ENCODE measurements at regions not wholly inside any gene's neighbourhood (a gene's known extent, or its start where the extent isn't known, plus 50 kb on each side); places are given as distances from the start of the nearest gene placed in this dataset.

DNA sequence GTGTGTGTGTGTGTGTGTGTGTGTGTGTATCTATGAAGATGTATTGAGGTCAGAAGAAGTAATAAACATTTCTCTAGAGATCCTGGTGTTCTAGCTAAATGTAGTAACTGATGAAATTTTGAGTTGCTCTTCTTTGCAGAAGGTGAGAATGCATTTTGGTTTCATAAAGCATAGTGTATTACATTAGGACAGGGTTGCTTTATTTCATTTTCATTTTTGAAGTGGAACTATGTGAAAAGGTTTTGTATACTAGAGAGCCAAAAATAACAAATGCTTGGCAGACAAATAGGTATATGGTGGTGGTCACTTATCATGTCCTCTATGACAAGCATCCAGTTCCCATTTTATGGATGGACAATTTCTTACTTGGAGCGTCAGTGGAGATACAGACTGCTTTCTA is 99.0 kb downstream of the CASP12 start:
- ATAC-seq (ENCODE audit: insufficient read depth, low read depth) (peak; percentile 49), DNase-seq (no peak)
- peak overlapping the region; percentile 66 for H2AFZ ChIP-seq (ENCODE audit: low read depth, low read length)
- H3K4me1 ChIP-seq (ENCODE audit: insufficient read depth, low read length), result peaks cover 35% of the 10 kb centered on the region
- H3K27ac ChIP-seq (ENCODE audit: low read length), result peak overlapping the region; percentile 88
- no peak for TF ChIP-seq EZH2 (IDR thresholded peaks at IDR 0.05; ENCODE audit: borderline replicate concordance, low read depth, low read length, severe bottlenecking)
- TF ChIP-seq, protein P1, sequence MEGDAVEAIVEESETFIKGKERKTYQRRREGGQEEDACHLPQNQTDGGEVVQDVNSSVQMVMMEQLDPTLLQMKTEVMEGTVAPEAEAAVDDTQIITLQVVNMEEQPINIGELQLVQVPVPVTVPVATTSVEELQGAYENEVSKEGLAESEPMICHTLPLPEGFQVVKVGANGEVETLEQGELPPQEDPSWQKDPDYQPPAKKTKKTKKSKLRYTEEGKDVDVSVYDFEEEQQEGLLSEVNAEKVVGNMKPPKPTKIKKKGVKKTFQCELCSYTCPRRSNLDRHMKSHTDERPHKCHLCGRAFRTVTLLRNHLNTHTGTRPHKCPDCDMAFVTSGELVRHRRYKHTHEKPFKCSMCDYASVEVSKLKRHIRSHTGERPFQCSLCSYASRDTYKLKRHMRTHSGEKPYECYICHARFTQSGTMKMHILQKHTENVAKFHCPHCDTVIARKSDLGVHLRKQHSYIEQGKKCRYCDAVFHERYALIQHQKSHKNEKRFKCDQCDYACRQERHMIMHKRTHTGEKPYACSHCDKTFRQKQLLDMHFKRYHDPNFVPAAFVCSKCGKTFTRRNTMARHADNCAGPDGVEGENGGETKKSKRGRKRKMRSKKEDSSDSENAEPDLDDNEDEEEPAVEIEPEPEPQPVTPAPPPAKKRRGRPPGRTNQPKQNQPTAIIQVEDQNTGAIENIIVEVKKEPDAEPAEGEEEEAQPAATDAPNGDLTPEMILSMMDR (IDR thresholded peaks at IDR 0.05; ENCODE audit: borderline replicate concordance, extremely low read depth, low read length, poor library complexity, severe bottlenecking), result no peak
- no peaks in the 10 kb centered on the region for H3K79me2 ChIP-seq (ENCODE audit: insufficient read depth, low read length)
- no peaks in the 10 kb centered on the region for H3K9me3 ChIP-seq (ENCODE audit: insufficient read depth, low read length, severe bottlenecking)
- H3K9ac ChIP-seq (ENCODE audit: low read depth, low read length), result 0 out of 2 replicates have a peak overlapping the region, but pooled peaks have one; percentile 55
- peak overlapping the region in 1 of 2 experiments; percentile 49; a peak in 1 of 4 replicates for H3K4me3 ChIP-seq (ENCODE audit: low read depth in 1 of 2, low read length in 2 of 2)
- H3K36me3 ChIP-seq (ENCODE audit: insufficient read depth, low read length), result no peaks in the 10 kb centered on the region
- H4K20me1 ChIP-seq (ENCODE audit: insufficient read depth, low read length), result no peaks in the 10 kb centered on the region
- no peaks in the 10 kb centered on the region for H3K27me3 ChIP-seq (ENCODE audit: insufficient read depth, low read length, poor library complexity)
- H3K4me2 ChIP-seq (ENCODE audit: insufficient read depth, low read length), result peak overlapping the region; percentile 65

DNA sequence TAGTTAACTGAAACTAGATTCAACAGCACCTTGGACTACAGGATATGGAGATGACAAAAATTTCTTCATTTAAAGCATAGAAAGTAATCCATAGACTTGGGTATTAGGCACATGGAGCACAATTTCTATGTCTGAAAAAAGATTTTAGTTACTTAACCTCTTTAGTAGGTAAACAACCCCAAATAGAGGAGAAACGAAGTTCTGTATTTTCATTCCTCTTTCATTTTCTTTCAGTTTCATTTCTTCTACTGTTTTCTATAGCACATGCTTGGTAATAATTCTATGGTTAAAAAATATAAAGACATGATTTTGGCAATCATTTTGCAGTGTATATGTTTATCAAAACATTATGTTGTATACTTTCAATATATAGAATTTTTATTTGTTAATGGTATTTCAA is 99.5 kb downstream of the CASP12 start:
- Histone ChIP-seq H3K4me3 (ENCODE audit: low read depth in 1 of 2, low read length in 2 of 2) (peak overlapping the region; percentile 4 to 49; a peak in 3 of 4 replicates), H2AFZ (ENCODE audit: low read depth, low read length) (peak overlapping the region; percentile 66), H3K9ac (ENCODE audit: low read depth, low read length) (peak overlapping the region; percentile 55), H3K27me3 (ENCODE audit: insufficient read depth, low read length, poor library complexity) (no peaks in the 10 kb centered on the region), H3K36me3 (ENCODE audit: insufficient read depth, low read length) (no peaks in the 10 kb centered on the region), H3K4me1 (ENCODE audit: insufficient read depth, low read length) (peaks cover 30% of the 10 kb centered on the region), H3K9me3 (ENCODE audit: insufficient read depth, low read length, severe bottlenecking) (no peaks in the 10 kb centered on the region), H3K27ac (ENCODE audit: low read length) (peak overlapping the region; percentile 88), H3K79me2 (ENCODE audit: insufficient read depth, low read length) (no peaks in the 10 kb centered on the region), H4K20me1 (ENCODE audit: insufficient read depth, low read length) (no peaks in the 10 kb centered on the region), H3K4me2 (ENCODE audit: insufficient read depth, low read length) (peak overlapping the region; percentile 65)
- peak; percentile 52; the same call in 2 of the 3 replicates for ATAC-seq (ENCODE audit: insufficient read depth, low read depth)
- TF ChIP-seq, protein P1 (IDR thresholded peaks at IDR 0.05; ENCODE audit: borderline replicate concordance, extremely low read depth, low read length, poor library complexity, severe bottlenecking), result no peak
- no peak for TF ChIP-seq EZH2 (IDR thresholded peaks at IDR 0.05; ENCODE audit: borderline replicate concordance, low read depth, low read length, severe bottlenecking)
- no peak for DNase-seq

DNA sequence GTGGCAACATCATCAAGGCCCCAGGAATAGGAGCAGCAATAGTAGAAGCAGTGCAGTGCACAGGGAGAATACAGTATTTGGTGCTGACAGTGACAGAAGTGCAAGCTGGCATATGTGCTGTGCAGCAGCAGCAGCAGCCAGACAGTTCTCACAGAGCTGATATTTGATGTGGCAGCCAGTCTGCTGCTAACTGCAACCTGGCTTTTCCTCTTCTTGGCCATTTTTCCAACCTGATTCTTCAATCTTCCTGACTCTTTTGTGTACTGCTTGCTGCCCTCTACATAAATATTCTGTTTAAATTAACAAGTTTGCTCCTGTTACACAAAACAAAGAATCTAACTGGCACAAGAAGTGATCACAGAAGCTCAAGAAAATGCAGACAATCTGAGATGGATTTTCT is 102.0 kb downstream of the CASP12 start:
- no peak overlapping the region for H3K4me2 ChIP-seq (ENCODE audit: insufficient read depth, low read length)
- H3K27ac ChIP-seq (ENCODE audit: low read length), result no peak overlapping the region
- no peaks in the 10 kb centered on the region for H3K9me3 ChIP-seq (ENCODE audit: insufficient read depth, low read length, severe bottlenecking)
- H3K4me3 ChIP-seq (ENCODE audit: low read depth in 1 of 2, low read length in 2 of 2), result no peak overlapping the region
- H3K4me1 ChIP-seq (ENCODE audit: insufficient read depth, low read length), result peaks cover 19% of the 10 kb centered on the region
- DNase-seq, result no peak
- H3K27me3 ChIP-seq (ENCODE audit: insufficient read depth, low read length, poor library complexity), result no peaks in the 10 kb centered on the region
- peak overlapping the region; percentile 14; the same call in 1 of the 2 replicates for H2AFZ ChIP-seq (ENCODE audit: low read depth, low read length)
- H3K9ac ChIP-seq (ENCODE audit: low read depth, low read length), result no peak overlapping the region
- ATAC-seq (ENCODE audit: insufficient read depth, low read depth), result no peak
- TF ChIP-seq, protein P1 (IDR thresholded peaks at IDR 0.05; ENCODE audit: borderline replicate concordance, extremely low read depth, low read length, poor library complexity, severe bottlenecking), result no peak
- no peak for TF ChIP-seq EZH2 (IDR thresholded peaks at IDR 0.05; ENCODE audit: borderline replicate concordance, low read depth, low read length, severe bottlenecking)
- no peaks in the 10 kb centered on the region for H3K79me2 ChIP-seq (ENCODE audit: insufficient read depth, low read length)
- no peaks in the 10 kb centered on the region for H3K36me3 ChIP-seq (ENCODE audit: insufficient read depth, low read length)
- no peaks in the 10 kb centered on the region for H4K20me1 ChIP-seq (ENCODE audit: insufficient read depth, low read length)

Data from DND-41 (cell line).